ENCODE measurements at regions not wholly inside any gene's neighbourhood (a gene's known extent, or its start where the extent isn't known, plus 50 kb on each side); places are given as distances from the start of the nearest gene placed in this dataset.

DNA sequence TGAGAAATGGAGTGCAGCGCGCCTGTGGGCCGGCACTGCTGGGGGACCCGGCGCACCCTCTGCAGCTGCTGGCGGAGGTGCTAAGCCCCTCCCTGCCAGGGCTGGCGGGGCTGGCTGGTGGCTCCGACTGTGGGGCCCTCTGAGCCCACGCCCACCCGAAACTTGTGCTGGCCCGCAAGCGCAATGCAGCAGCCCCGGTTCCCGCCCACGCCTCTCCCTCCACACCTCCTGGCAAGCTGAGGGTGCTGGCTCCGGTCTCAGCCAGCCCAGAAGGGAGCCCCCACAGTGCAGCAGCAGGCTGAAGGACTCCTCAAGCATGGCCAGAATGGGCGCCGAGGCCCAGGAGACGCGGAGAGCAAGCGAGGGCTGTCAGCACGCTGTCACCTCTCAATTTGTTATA lies 1063.0 kb upstream of the AUTS2 start:
- DNase-seq (ENCODE audit: low read depth, low spot score): no peak

GRCh38 chr7:68537051-68537773 lies 1061.1 kb upstream of the AUTS2 start:
- no peak for DNase-seq (ENCODE audit: low read depth, low spot score)

DNA sequence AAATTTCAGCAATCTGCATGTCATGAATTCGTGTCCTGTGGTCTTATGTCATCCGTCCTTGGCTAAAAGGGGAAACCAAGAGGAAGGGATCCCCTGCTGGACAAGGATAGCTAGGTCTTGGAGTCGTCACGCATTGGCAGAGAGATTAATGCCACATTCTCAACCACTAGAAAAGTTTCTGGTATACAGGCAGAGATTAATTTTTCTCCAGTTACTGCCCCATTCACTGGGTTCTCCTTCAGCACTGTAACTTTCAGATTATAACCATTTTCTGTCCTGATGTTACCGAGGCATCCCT lies 1060.6 kb upstream of the AUTS2 start:
- DNase-seq (ENCODE audit: low read depth, low spot score): no peak

DNA sequence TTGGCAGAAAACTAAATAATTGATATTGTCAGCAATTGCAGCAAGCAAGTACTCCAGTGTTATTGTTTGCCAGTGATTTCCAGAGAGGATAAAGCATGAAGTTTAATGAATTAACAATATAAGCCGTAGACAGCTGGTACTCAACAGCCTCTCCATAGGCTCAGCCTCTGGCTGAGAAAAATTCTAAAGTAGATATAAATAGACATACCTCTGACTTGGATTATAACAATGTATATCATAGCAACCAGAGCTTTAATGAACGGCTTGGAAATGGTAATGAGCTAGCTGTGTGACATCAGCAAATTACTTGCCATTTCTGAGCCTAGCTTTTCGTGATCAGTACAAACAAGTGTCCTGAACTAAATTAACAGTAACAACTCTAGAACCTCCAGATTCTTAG lies 1055.4 kb upstream of the AUTS2 start:
- DNase-seq (ENCODE audit: low read depth, low spot score): no peak

DNA sequence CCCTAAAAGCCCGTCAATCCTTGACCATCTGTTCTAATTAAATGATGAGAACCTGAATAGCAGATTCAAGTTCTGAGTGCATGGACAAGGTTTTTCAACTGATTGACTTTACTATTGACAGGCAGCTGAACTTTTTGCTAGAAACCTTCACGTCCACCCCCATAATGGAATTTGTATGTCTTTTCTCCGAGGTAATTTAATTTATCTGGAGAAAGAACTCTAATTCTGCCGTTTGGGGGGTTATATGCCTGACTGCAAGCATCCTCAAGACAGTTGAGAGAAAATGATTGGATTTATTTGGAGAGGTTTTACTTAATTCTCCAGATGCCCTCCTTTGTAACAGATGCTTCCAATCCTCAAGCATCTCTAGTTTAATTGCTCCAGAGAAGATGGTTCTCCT lies 1053.4 kb upstream of the AUTS2 start:
- DNase-seq (ENCODE audit: low read depth, low spot score): no peak

DNA sequence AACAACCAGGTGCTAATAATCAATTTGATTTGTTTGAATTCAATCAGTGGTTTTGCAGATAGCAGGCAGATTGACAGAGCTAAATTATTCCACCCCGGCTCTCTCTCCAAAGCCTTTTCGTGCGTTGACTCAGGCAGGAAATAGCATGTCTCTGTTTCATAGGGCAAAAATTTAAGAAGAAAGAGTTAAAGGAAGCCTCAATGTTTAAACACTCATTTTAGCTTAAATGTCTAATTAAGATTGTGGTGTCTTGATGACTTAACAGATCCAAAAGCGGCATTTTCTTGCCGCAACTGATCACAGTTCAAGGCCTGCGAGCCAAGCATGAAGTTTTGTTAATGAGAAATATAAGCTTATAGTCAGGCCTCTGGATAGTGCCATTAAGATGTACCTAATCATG lies 1051.1 kb upstream of the AUTS2 start:
- no peak for DNase-seq (ENCODE audit: low read depth, low spot score)

DNA sequence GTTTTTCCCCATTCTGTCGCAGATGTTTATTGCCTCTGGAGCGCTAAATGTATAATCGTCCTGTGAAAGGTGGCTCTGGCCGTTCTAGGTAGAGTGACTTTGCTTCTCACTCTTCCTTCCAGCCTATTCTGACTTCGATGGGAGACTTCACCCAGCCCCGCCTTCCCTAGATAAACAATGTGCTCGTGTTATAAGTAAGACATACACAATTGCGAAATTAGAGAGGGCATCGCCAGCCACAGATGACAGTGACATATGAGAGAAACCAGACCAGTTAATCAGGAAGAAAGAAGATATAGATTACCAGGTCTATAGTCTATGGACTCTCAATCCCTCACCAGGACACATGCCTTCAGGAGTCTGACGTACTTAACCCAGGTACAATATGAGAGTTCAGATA lies 1050.5 kb upstream of the AUTS2 start:
- DNase-seq (ENCODE audit: low read depth, low spot score): no peak

GRCh38 chr7:68550027-68550426 lies 1048.2 kb upstream of the AUTS2 start:
- DNase-seq (ENCODE audit: low read depth, low spot score): no peak

- DNase-seq (ENCODE audit: low read depth, low spot score): no peak
Measured at GRCh38 chr7:68550635-68551034, 1047.6 kb upstream of the AUTS2 start.

DNA sequence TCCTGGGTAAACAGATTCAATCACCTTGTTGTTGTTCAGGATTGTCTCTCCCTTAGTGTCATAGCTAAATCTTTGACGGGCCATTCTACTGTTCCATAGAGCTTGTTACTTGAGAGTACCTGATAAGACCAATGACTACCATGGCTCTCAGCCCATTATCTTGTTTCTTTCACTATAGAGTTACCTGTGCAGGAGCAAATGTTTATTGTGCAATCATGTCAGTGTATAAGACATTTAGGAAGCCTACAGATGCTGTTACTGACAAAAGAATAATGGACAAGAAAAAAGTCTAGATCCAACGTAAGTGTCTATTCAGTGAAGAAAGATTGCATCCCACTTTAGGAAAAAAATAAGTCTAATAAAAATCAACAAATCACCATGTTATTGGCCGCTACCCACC lies 1041.7 kb upstream of the AUTS2 start:
- DNase-seq (ENCODE audit: low read depth, low spot score): no peak

GRCh38 chr7:68559518-68559917 lies 1038.8 kb upstream of the AUTS2 start:
- DNase-seq (ENCODE audit: low read depth, low spot score): no peak

GRCh38 chr7:68562323-68562899 lies 1035.9 kb upstream of the AUTS2 start:
- no peak for DNase-seq (ENCODE audit: low read depth, low spot score)

DNA sequence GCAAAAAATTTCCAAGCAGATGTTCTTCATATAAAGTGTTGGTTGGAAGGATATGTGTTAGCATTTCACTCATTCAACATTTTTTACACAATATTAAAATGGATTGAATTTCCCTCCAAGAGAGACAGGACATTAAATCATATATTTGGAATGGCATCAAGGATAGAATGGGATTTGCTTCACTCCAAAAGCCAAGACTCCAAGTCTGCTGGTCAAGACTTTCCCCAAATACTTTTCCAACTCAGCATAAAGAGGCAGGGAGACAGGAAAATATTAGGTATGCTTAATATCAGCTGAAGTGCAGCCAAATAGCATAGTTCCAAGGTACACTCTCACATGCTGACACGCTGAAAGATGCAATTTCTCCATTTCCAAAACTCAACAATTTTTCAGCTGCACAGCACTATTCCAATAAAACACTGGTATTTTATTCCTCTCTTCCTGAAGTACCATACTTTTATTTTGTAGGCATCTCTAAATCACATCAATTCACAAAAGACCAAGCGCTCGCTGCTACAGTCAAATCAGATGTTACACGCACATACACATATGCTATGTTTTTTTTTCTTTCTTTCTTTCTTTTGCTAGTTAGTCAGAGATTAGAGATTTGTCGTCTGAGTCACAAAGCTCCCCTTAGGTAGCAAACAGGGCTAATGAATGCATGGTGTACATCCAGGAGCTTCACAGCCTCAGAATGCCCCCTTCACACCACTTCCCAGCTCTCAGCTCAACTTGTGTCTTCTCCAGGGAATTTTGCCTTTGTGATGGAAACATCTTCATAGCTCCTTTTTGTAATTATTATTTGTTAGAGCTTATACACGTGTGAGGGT lies 1033.8 kb upstream of the AUTS2 start:
- no peak for DNase-seq (ENCODE audit: low read depth, low spot score)

DNA sequence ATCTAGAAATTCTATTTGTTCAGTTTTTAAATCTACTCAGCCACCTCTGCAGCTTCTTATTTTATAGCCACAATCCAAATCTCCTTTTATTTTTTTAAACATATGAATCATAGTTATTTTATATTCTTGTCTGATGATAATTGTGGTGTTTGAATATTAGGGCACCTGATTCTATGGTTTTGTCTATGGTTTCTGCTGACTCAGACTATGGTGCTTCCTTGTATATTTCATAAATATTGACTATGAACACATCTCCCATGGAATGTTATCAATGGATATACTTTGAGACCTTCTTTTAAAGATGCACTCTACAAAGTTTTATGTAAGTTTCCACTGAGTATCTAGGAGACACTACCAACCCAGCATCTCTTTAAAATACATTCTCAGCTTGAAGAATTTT lies 1027.0 kb upstream of the AUTS2 start:
- DNase-seq (ENCODE audit: low read depth, low spot score): no peak

DNA sequence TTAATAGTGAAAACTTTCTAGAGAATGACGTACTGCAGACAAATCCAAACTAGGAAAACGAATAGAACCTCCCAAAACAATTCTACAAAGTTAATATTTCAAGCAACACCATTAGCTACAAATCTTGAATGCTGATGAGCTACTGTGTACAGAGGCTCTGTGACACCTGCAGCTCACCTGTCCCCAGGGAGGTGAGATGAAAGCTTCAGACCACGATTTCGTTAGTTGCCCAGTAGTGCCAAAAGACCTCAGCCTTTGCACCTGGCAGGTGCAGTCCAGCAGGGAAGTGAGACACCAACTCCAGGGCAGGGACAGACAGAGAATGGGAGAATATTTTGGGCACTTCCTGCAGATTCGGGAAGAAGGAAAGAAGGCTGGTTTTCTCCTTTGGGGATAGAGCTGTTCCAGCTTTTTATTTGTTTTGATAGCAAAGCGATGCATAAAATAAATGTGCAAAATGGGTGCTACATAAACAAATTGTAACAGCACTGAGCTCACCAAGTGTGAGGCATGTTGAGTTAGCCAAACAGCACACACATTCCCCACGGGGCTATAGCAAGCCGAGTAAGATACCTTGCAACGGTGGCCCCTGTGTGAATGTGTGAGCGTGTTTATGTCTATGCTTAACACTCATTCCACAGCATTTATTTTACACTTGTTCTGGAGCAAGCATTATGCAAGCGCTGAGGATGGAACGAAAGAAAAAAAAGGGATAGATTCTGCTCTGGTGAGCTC lies 1024.8 kb upstream of the AUTS2 start:
- no peak for DNase-seq (ENCODE audit: low read depth, low spot score)

DNA sequence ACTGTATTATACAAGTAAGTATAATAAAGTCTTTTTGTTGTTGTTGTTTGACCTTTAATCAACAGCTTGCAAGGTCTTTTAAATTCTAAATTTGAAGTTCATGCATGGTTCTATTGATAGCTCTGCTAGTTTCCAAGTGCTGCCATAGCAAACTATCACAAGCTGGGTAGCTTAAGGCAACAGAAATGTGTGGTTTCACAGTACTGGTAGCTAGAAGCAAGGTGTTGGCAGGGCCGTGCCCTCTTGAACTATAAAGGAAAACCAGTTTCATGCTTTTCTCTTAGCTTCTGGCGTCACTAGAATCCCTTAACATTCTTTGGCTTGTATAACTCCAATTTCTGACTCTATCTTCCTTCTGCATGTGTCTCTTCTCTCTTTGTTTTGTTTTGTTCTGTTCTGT lies 1021.9 kb upstream of the AUTS2 start:
- no peak for DNase-seq (ENCODE audit: low read depth, low spot score)

DNA sequence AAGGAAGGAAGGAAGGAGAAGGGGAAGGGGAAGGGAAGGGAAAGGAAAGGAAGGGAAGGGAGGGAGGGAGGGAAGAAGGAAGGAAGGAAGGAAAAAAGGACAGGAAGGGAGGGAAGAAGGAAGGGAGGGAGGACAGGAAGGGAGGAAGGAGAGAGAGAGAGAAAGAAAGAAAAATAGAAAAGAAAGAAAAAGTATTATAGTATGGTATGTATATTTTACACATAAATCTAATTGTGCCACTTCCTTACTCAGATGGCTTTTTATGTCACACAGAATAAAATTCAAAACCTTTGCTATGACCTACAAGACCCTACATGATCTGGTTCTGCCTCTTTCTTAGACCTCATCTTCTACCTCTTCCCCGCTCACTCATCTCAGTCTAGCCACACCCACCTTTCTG lies 1016.9 kb upstream of the AUTS2 start:
- no peak for DNase-seq (ENCODE audit: low read depth, low spot score)

DNA sequence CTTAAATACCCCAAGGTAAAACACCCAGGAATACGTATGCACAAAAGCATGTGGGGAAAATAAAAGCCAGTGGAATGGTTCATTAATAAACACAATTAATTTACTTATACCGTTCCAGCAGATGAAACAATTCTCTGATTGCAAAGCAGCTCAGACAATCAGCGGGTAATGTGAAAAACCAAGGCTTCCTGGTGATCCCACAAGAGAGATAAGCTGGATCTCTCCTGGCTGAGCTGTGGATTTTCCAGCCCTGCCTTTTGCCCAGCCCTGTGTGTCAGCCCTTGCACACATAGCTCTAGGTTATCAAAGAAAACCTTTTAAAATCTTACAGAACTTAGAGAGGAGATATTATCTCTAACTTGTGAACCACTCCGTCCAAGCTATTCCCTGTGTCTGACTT lies 1010.7 kb upstream of the AUTS2 start:
- DNase-seq (ENCODE audit: low read depth, low spot score): no peak

DNA sequence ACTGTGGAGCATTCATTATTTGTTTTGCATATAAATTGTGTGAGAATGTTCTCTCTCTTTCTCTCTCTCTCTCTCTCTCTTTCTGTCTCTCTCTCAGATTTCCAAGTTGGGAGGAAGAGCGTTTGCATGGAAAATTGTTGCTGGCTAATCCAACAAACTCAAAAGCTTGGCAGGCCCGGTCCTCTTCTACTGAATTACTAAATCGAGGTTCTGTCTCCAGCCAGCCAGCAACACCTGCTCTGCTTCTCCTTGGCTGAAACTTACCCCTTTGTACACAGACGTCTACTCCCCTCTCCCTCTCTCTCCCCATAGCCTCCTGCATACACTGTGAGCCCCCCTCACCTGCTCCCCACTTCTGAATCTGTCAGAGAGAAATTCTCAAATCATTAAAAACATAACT lies 996.4 kb upstream of the AUTS2 start:
- DNase-seq (ENCODE audit: low read depth, low spot score): no peak

DNA sequence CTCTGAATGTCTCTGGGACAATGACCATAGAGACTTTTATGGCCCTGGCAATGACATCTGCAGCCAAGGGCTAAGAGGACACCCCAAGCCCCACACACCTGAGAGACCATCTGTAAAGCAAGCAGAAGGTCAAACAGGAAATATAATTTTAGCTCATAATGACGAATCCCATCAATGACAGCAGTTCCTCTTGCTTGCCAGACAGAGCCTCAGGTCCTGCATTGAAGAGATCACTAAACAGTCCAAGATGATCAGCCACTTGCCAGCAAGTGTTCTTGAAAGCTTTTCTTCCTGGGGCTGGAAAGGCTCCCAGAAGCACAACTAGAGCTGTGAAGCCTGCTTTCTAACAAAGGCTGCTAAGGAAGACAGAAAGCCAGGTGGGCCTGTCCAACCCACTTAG lies 993.7 kb upstream of the AUTS2 start:
- no peak for DNase-seq (ENCODE audit: low read depth, low spot score)

DNA sequence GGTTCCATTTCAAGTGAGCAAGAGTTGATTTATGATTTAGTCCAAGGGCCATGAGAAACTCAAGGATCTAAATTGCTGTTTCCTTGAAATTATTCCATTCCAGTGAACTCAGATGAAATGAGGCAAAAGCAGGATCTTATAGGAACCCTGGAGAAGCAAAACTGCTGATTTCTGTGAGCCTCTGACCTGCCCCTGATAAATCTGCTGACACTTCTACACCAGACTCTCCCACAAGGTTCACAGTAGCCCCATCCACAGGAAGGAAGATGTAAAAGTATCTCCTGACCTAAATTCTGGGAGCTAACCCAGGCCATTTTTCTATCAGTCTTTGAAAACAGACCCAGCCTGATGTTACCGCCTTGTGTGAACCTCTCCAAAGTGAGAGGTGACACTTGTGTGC lies 987.6 kb upstream of the AUTS2 start:
- DNase-seq (ENCODE audit: low read depth, low spot score): no peak

GRCh38 chr7:68613405-68613804 lies 984.9 kb upstream of the AUTS2 start:
- DNase-seq (ENCODE audit: low read depth, low spot score): no peak

DNA sequence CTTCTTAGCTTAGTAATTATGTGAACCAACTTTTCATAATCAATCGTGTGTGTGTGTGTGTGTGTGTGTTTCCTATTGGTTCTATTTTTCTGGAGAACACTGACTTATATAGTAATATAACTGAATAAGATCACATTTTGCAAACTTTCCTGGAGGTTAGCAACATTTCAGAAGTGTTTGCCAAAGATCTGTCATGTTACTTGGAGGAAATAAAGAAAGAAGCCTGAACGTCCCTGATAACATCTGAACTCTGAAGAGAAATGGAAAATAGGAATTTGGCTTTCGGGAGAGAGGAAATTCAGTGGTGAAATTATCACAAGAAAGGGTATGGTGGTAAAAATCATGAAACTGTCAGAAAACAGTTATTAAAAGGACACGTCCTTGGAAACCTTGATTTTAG lies 984.4 kb upstream of the AUTS2 start:
- DNase-seq (ENCODE audit: low read depth, low spot score): no peak

Measured in activated naive CD8-positive, alpha-beta T cell treated with anti-CD3 and anti-CD28 coated beads, Interleukin-2, amount 50 U/mL, for 16 hours (primary cell).